ENCODE measurements at regions not wholly inside any gene's neighbourhood (a gene's known extent, or its start where the extent isn't known, plus 50 kb on each side); places are given as distances from the start of the nearest gene placed in this dataset.

GRCh38 chr10:105914432-105914831 lies 1250.1 kb downstream of the SORCS1 start:
- intact Hi-C loops (cut with micrococcal nuclease): no loop called here

GRCh38 chr10:105908701-105909100 lies 1255.8 kb downstream of the SORCS1 start:
- intact Hi-C loops (cut with micrococcal nuclease): no loop called here

GRCh38 chr10:105885495-105885894 lies 1244.4 kb downstream of the SORCS3 start:
- intact Hi-C loops (cut with micrococcal nuclease): no loop called here

- intact Hi-C loops (cut with micrococcal nuclease): no loop called here
Measured at GRCh38 chr10:105879401-105879800, 1238.3 kb downstream of the SORCS3 start.

- intact Hi-C loops (cut with micrococcal nuclease): no loop called here
Measured at GRCh38 chr10:105875050-105875449, 1234.0 kb downstream of the SORCS3 start.

GRCh38 chr10:105872665-105873064 lies 1231.6 kb downstream of the SORCS3 start:
- intact Hi-C loops (cut with micrococcal nuclease): no loop called here

- intact Hi-C loops (cut with micrococcal nuclease): no loop called here
Measured at GRCh38 chr10:105868935-105869334, 1227.8 kb downstream of the SORCS3 start.

GRCh38 chr10:105864854-105865253 lies 1223.8 kb downstream of the SORCS3 start:
- intact Hi-C loops (cut with micrococcal nuclease): no loop called here

GRCh38 chr10:105857268-105858264 lies 1216.5 kb downstream of the SORCS3 start:
- intact Hi-C loops (cut with micrococcal nuclease): no loop called here

- intact Hi-C loops (cut with micrococcal nuclease): no loop called here
Measured at GRCh38 chr10:105855791-105856190, 1214.7 kb downstream of the SORCS3 start.

GRCh38 chr10:105844676-105845570 lies 1203.8 kb downstream of the SORCS3 start:
- intact Hi-C loops (cut with micrococcal nuclease): no loop called here

GRCh38 chr10:105844241-105844640 lies 1203.2 kb downstream of the SORCS3 start:
- intact Hi-C loops (cut with micrococcal nuclease): no loop called here

GRCh38 chr10:105843786-105844185 lies 1202.7 kb downstream of the SORCS3 start:
- intact Hi-C loops (cut with micrococcal nuclease): no loop called here

- intact Hi-C loops (cut with micrococcal nuclease): no loop called here
Measured at GRCh38 chr10:105840288-105840770, 1199.2 kb downstream of the SORCS3 start.

- intact Hi-C loops (cut with micrococcal nuclease): no loop called here
Measured at GRCh38 chr10:105838392-105838791, 1197.3 kb downstream of the SORCS3 start.

GRCh38 chr10:105837951-105838350 lies 1196.9 kb downstream of the SORCS3 start:
- intact Hi-C loops (cut with micrococcal nuclease): no loop called here

- intact Hi-C loops (cut with micrococcal nuclease): no loop called here
Measured at GRCh38 chr10:105834261-105835059, 1193.4 kb downstream of the SORCS3 start.

- intact Hi-C loops (cut with micrococcal nuclease): no loop called here
Measured at GRCh38 chr10:105827133-105827532, 1186.0 kb downstream of the SORCS3 start.

- intact Hi-C loops (cut with micrococcal nuclease): no loop called here
Measured at GRCh38 chr10:105807935-105808587, 1167.0 kb downstream of the SORCS3 start.

- intact Hi-C loops (cut with micrococcal nuclease): no loop called here
Measured at GRCh38 chr10:105803206-105803605, 1162.1 kb downstream of the SORCS3 start.

Data from T-helper 1 cell treated with Interleukin-12 subunit alpha and Interleukin-12 subunit beta and Interleukin-4 antibody, amounts not matched to agents 30 ng/mL and 1 ng/mL, for 36 hours (primary cell).